Adrenal gland (tissue), 5 donors: ENCODE measurements at regions not wholly inside any gene's neighbourhood (a gene's known extent, or its start where the extent isn't known, plus 50 kb on each side); places are given as distances from the start of the nearest gene placed in this dataset.
"Not testable (repeated sequence)": the region's sequence is repeated elsewhere in the genome, so short reads cannot be mapped to it uniquely, and the experiment has no call there.

ENCODE experiments used
- POLR2A ChIP-seq, 2 donors: fragments of 450-650 bp; IDR thresholded peaks; one replicate each; pipeline ENCODE4 v1.6.1; 2017; ENCODE audit warnings: antibody characterized with exemption in 2 of 2, mild to moderate bottlenecking in 2 of 2, moderate library complexity in 1 of 2
- TF ChIP-seq, protein P1 (sequence below), 6 experiments: fragments of 450-650 bp in 4 of 6; fragments of 200-600 bp in 2 of 6; sonication (generic) in 1 of 6; IDR thresholded peaks; 1 replicate in 5 of 6; 2 replicates in 1 of 6; pipeline versions ENCODE4 v1.5.1 to v1.8.0; 2016 to 2021; ENCODE audit warnings: antibody characterized with exemption in 6 of 6, mild to moderate bottlenecking in 2 of 6, moderate library complexity in 1 of 6
- donor health status: DM: no; HTN: no; CAD: no.

DNA sequence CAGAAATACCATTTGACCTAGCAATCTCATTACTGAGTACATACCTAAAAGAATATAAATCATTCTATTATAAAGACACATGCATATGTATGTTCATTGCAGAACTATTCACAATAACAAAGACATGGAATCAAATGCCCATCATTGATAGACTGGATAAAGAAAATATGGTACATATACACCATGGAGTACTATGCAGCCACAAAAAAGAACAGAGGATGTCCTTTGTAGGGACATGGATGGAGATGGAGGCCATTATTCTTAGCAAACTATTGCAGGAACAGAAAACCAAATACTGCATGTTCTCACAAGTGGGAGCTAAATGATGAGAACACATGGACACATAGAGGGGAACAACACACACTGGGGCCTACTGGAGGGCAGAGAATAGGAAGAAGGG is 124.5 kb upstream of the GOT2 start:
- TF ChIP-seq POLR2A (IDR thresholded peaks at IDR 0.05): not testable (repeated sequence)
- TF ChIP-seq, protein P1, sequence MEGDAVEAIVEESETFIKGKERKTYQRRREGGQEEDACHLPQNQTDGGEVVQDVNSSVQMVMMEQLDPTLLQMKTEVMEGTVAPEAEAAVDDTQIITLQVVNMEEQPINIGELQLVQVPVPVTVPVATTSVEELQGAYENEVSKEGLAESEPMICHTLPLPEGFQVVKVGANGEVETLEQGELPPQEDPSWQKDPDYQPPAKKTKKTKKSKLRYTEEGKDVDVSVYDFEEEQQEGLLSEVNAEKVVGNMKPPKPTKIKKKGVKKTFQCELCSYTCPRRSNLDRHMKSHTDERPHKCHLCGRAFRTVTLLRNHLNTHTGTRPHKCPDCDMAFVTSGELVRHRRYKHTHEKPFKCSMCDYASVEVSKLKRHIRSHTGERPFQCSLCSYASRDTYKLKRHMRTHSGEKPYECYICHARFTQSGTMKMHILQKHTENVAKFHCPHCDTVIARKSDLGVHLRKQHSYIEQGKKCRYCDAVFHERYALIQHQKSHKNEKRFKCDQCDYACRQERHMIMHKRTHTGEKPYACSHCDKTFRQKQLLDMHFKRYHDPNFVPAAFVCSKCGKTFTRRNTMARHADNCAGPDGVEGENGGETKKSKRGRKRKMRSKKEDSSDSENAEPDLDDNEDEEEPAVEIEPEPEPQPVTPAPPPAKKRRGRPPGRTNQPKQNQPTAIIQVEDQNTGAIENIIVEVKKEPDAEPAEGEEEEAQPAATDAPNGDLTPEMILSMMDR (IDR thresholded peaks at IDR 0.05): not testable (repeated sequence)
